NB4 (cell line): ENCODE measurements at regions not wholly inside any gene's neighbourhood (a gene's known extent, or its start where the extent isn't known, plus 50 kb on each side); places are given as distances from the start of the nearest gene placed in this dataset.
"Not testable (repeated sequence)": the region's sequence is repeated elsewhere in the genome, so short reads cannot be mapped to it uniquely, and the experiment has no call there.

Experiments used
- DNase-seq: peaks from one replicate; pipeline ENCODE4 v3.0.0; 2010; ENCODE audit warnings: low read depth
- H3K4me3 ChIP-seq: one replicate; pipeline ENCODE4 v1.5.1; 2011; ENCODE audit warnings: mild to moderate bottlenecking, low read depth, low read length, moderate library complexity
- CTCF ChIP-seq: IDR thresholded peaks from one replicate; pipeline ENCODE4 v1.5.1; 2012; ENCODE audit warnings: low read depth, low read length
- MAX ChIP-seq: IDR thresholded peaks from 2 replicates; pipeline ENCODE4 v1.6.1; 2011; ENCODE audit warnings: low read depth, low read length
- MYC ChIP-seq: IDR thresholded peaks from 2 replicates; pipeline ENCODE4 v1.6.1; 2011; ENCODE audit warnings: low read depth, low read length
- POLR2A ChIP-seq: IDR thresholded peaks from 2 replicates; pipeline ENCODE4 v1.6.1; 2011; ENCODE audit warnings: mild to moderate bottlenecking; ENCODE audit not compliant: insufficient read length; ENCODE audit errors: extremely low read depth

- H3K4me3 ChIP-seq = no peak overlapping the region
- DNase-seq = no peak
- TF ChIP-seq POLR2A = no peak
- TF ChIP-seq CTCF = no peak
- TF ChIP-seq MYC = no peak
- no peak for TF ChIP-seq MAX
These were observed 1366.3 kb downstream of the OLFM4 start for GRCh38 chr13:54394908-54395307.

GRCh38 chr13:54402495-54402894, 1373.9 kb downstream of the OLFM4 start:
- DNase-seq = no peak
- TF ChIP-seq POLR2A = no peak
- no peak for TF ChIP-seq CTCF
- no peak for TF ChIP-seq MAX
- no peak for TF ChIP-seq MYC
- H3K4me3 ChIP-seq = no peak overlapping the region

DNA sequence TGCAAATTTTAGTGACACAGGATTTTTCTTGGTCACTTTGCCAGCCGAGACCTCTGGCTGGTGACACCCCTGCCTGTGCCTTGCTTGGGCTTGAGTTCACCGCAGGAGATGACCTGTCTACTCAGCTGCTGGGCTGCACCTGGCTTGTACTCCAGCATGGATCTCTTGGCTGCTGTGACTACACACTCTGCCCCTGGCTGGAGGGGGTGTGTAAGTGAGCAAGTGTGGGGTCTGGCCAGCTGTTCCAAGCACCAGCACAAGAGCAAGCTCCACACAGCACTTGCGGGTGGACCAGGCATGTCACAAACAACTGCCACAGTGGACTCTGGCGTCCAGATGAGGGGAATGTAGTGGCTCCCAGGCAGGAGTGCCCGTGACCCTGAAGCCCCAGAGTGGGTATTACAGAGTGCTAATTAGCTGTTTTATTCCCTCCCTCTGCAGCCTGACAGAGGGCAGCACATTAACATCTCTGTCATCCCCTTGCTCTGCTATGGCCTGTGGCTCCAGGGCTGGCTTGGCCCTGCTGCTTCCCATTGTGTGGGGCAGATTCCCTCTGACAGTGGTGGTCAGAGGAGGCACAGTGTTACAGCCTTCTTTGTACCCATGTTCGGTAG, 1387.2 kb downstream of the OLFM4 start:
- TF ChIP-seq MAX = no peak
- no peak for TF ChIP-seq CTCF
- TF ChIP-seq MYC = no peak
- TF ChIP-seq POLR2A = no peak
- DNase-seq = no peak
- no peak overlapping the region for H3K4me3 ChIP-seq

GRCh38 chr13:54422946-54423345, 1394.3 kb downstream of the OLFM4 start:
- DNase-seq, H3K4me3 ChIP-seq: not testable (repeated sequence)

DNA sequence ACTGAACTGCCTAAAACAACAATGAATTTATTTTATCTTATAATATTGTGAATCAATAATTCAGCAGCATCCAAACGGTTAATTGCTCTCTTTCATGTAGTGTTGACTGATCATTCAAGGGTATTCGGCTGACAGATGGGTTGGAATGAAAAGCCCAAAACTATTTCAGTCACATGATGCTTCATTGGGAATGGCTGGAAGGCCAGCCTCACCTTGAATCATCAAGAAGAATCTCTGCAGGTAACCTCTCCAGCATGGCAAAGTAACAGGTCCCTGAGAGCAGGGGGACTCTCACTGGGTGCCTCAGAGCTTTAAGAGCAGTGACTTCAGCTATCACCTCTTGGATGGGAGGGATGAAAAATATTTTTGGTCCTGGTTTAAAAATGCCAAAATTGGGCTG, 1395.7 kb downstream of the OLFM4 start:
- TF ChIP-seq MYC (no peak), POLR2A (no peak), CTCF (no peak), MAX (no peak)

GRCh38 chr13:54433493-54434206, 1405.0 kb downstream of the OLFM4 start:
- DNase-seq = no peak
- no peak overlapping the region for H3K4me3 ChIP-seq
- TF ChIP-seq MYC = no peak
- no peak for TF ChIP-seq CTCF
- no peak for TF ChIP-seq MAX

More for the DNA sequence above, 1395.7 kb downstream of the OLFM4 start:
- H3K4me3 ChIP-seq = no peak overlapping the region
- no peak for DNase-seq

GRCh38 chr13:54440853-54441400, 1412.3 kb downstream of the OLFM4 start:
- DNase-seq, H3K4me3 ChIP-seq: not testable (repeated sequence)
